ENCODE measurements at regions not wholly inside any gene's neighbourhood (a gene's known extent, or its start where the extent isn't known, plus 50 kb on each side); places are given as distances from the start of the nearest gene placed in this dataset.

GRCh38 chr2:168350380-168350779, 103.0 kb upstream of the STK39 start (continued):
- TF ChIP-seq CTCFL (IDR thresholded peaks at IDR 0.05; ENCODE audit: borderline replicate concordance, insufficient read depth, low read depth, low read length, poor library complexity, severe bottlenecking): no peak
- TF ChIP-seq TRIM24 (IDR thresholded peaks at IDR 0.05): no peak

GRCh38 chr2:168353251-168353650, 102.8 kb upstream of the CERS6 start:
- H3K27ac ChIP-seq (ENCODE audit: extremely low read depth, low read depth, low read length): no peak overlapping the region
- BruUV-seq (replicated peaks): no TSS peak
- H3K4me2 ChIP-seq (ENCODE audit: insufficient read depth, low read length): no peak overlapping the region
- H3K36me3 ChIP-seq (ENCODE audit: control insufficient read depth, insufficient read depth, low read length): no peaks in the 10 kb centered on the region
- DNase-seq (ENCODE audit: extremely low read depth in 1 of 4, low spot score in 3 of 4): no peak
- WGBS (ENCODE audit: insufficient coverage, low coverage, missing lambda C conversion rate): 0% methylated on average over 2 of the region's 2 CpGs
- H3K9me3 ChIP-seq (replicated peaks; ENCODE audit: control insufficient read depth, insufficient read depth, low read depth, low read length): no peaks in the 10 kb centered on the region
- CTCF ChIA-PET (ENCODE audit: low intra/inter-chr PET ratio): no interaction called here
- POLR2A ChIA-PET: no interaction called here
- in situ Hi-C loops (cut with MboI): no loop called here
- H3K4me1 ChIP-seq (replicated peaks in 1 of 2; ENCODE audit: control insufficient read depth in 2 of 2, insufficient read depth in 2 of 2, low read length in 2 of 2): no peaks in the 10 kb centered on the region
- FAIRE-seq: no peak
- no peak overlapping the region for H3K4me3 ChIP-seq
- H3K9ac ChIP-seq (ENCODE audit: insufficient read depth in 1 of 2, low read depth in 2 of 2, low read length in 2 of 2): no peak overlapping the region
- no peak for ATAC-seq
- intact Hi-C loops (cut with micrococcal nuclease): no loop called here
- no peaks in the 10 kb centered on the region for H3K9me1 ChIP-seq (ENCODE audit: control insufficient read depth, insufficient read depth, low read length)
- H3K27me3 ChIP-seq (ENCODE audit: control insufficient read depth in 2 of 2, insufficient read depth in 2 of 2, low read length in 2 of 2): peaks cover 0 to 6% of the 10 kb centered on the region in 2 experiments; a peak in 1 of 5 replicates
- TF ChIP-seq RBM25 (IDR thresholded peaks at IDR 0.05; ENCODE audit: low read depth, low read length, severe bottlenecking) (peak; percentile 11), CBX1 (IDR thresholded peaks at IDR 0.05; ENCODE audit: low read depth) (no peak), ZNF146 (CRISPR knock-in tag; IDR thresholded peaks at IDR 0.05; ENCODE audit: unreplicated experiment) (peak; percentile 87)
- no peaks in the 10 kb centered on the region for H3K79me2 ChIP-seq (ENCODE audit: control insufficient read depth, insufficient read depth, low read length)
- H2AFZ ChIP-seq (ENCODE audit: low read depth, low read length): no peak overlapping the region
- H4K20me1 ChIP-seq (replicated peaks; ENCODE audit: control insufficient read depth, insufficient read depth, low read length): no peaks in the 10 kb centered on the region

All from K562 (cell line).